ENCODE measurements at regions not wholly inside any gene's neighbourhood (a gene's known extent, or its start where the extent isn't known, plus 50 kb on each side); places are given as distances from the start of the nearest gene placed in this dataset.

DNA sequence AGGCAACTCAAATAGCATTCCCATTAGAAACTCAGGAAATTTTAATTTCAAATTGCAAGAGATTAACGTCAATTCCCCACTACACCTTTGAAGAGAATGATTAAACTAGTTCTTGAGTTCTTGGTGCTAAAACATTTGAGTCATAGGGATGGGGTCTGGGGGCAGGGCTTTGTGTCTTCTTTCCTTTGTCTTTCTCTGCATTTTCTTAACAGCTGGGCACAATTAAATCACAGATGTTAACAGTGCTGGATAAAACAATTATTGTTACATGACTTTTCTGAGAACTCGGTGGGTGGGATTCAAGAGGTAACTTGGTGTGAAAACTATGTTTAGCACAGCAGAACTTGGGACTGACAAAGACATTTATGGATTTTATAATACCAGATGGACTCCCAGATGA, 351.9 kb upstream of the TNC start:
- peak; percentile 54 for DNase-seq

DNA sequence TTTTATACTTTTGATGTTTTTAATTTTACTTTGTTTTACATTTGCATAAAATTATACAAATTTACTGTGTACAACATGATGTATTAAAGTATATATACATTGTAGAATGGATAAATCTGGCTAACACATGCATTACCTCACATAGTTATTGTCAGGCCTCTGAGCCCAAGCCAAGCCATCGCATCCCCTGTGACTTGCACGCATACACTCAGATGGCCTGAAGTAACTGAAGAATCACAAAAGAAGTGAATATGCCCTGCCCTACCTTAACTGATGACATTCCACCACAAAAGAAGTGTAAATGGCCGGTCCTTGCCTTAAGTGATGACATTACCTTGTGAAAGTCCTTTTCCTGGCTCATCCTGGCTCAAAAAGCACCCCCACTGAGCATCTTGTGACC, 355.1 kb upstream of the TNC start:
- peak; percentile 43 for DNase-seq

DNA sequence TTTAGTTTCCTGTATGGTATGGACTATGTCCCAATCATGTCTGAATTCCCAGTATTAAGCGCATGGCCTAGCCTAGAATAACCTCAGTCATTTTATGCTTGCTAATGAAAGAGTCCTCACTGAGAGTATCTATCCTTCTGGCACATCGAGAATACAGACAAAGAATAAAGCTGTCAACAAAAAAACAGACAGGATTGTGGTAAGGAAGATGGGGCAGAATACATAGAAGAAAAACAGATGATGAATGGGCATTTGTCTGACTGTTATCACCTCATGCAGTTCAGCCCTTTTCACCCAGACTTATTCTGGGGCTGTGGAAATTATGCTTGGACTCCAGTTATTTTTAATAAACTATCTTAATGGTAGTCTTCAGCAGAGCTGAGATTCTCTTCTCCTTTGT, 363.8 kb upstream of the TNC start:
- no peak for DNase-seq

DNA sequence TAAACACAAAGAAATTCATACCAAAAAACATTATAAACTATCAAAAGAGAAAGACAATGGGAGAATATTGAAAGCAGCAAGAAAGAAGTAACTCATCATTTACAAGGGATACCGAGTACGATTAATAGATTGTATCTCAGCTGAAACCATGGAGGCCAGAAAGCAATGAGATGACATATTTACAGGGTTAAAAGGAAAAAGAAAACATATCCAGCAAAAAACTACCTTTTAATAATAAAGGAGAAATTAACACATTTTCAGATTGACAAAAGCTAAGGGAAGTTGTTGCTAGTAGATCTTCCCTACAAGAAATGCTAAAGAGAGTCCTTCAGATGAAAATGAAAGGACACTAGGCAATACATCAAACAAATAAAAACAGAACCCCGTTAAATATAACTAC, 364.8 kb upstream of the TNC start:
- no peak for DNase-seq

DNA sequence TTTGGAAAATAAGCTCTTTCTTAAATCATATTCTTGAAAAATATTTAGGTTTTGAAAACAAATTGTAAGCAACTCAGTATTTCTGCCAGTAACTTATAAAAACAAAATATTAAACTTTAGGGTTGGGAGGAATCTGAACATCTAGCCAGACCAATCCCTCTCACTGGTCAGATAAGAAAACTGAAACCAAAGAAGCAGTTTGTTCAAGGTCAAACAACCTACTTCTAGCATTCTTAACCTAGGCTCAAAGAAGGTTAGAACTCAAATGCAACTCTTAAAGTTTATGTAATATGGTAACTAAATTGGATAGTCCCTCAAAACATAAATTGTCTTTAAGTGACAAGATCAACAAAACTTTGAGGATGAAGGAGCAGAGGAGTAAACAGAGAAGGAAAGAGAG, 374.9 kb upstream of the TNC start:
- DNase-seq: no peak

DNA sequence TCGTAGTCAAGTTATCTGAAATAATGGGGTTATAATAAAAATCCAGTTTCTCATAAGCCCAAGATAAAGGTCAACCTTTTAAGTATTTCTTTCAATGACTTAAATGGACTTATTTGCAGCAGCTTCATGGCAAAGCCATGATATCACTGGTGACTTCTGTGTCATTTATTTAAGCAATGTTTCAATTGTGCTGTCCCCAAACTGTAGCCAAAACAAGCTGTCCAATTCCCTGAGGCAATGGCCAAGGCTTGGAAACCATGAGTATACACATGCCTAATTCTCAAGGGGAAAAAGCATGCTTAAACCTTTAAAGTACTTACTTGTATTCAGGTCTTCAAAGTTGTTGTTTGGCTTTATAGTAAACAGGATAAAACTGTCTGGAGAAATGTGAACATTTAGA, 376.4 kb upstream of the TNC start:
- DNase-seq: no peak

DNA sequence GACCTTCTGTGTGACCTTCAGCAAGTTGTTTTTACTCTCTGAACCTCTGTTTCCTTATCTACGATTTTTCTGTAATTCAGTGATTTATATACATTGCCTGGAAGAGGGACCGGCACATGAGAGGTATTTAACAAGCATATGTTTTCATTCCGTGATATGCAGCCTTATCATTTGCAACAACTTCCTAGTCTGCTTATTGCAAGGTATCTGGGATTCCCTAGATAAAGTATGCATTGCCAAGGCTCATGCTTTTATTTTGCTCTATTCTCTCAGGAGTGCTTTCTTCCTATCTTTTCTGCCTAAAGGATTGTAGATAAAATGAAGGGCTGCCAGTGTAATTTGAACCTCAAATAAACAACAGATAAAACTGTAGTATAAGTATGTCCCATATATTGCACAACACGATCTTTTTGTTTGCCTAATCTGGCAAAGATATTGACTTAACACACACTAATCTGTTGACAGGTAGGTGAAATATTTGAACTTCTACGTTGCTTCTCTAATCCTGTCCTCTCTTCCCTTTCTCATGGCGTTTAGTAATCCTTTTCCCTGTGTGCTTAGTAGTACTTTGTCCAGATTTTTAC, 377.2 kb upstream of the TNC start:
- no peak for DNase-seq

DNA sequence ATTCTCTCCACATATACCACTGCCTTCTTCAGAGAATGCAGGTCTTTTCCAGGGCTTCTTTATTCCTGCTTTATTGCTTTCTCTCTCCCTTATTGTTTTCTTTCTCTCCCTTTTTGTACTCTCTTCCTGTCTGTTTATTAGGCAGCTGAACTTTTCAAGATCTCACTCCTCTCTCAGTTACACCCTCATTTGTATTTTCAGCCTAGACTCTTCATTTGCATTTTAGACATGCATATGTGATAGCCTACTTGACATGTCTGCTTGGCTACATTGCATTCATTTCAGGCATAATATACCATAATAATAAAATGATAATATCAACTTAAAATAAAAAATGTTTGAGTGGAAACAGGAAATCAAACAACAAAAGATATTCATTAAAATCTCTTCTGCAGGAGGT, 377.9 kb upstream of the TNC start:
- DNase-seq: no peak

DNA sequence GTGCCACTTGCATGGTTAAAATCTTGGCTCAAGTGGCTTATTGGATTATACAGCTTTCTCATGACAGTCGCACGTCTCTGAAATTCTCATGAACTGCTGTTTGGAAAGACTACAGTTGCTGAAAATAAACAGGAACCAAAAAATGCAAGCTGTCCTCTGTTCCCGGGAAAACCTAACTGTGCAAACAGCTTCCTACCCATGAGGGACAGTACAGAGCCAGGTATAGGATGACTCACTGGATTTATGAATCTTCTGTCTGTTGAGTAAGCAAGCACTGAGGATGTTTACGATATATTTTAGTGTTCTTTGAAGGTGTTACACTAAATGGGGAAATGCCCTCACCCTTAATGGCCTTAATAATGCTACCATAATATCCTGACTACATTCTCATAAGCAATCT, 380.3 kb upstream of the TNC start:
- DNase-seq: no peak

DNA sequence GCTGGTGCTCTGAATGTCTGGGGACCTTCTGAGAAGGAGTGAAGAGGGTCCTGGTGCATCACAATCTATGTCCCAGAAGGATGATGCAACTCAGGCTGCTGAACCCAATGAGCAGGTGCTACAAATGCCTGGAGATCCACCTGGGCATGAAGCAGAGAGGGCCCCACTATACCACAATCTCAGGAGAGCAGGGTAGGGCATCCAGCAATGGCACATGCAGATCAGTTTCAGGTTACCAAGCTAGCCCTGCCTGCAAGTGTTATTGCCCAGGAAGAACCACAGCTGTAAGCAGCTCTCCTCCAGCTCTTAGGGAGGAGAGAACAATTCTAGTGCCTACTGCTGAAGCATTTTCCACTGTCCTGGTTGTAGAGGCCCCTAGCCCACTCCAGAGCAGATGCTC, 389.2 kb upstream of the TNC start:
- DNase-seq: no peak

DNA sequence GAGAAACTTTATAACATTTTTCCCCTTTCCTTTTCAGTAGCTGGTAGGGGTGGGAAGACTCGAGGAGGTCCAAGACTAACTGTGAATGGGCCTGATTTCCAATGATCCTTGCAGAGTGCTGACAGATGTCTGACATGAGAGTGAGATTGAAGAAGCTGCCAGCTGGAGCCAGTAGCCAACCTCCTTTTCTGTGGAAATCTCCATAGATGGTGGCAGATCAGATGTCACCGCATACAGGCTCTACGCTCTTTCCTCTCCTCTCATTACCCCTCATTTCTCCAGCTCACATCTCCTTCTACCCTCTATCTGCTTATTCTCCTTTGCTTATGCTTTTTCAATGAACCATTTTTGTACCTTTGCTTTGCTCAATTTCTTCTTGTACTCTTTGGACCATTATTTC, 395.2 kb upstream of the TNC start:
- no peak for DNase-seq

DNA sequence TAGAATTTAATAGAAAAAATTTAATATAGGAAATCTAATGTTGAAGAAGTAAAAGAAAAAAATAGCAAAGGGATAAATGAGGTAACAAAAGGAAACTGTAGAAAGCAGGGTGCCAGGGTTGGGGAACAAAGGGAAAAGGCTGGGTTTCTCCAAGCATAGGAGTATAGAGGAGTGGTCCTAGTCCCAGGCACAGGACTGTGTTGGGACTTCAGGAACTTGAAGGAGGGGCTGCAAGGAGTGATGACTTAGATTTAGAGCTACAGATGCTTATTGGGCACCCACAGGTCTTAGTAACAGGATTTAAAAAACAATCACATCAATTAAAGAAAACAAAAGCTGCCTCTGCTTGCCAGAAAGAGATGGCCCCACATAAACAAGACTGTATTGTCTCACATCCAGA, 396.5 kb upstream of the TNC start:
- no peak for DNase-seq

DNA sequence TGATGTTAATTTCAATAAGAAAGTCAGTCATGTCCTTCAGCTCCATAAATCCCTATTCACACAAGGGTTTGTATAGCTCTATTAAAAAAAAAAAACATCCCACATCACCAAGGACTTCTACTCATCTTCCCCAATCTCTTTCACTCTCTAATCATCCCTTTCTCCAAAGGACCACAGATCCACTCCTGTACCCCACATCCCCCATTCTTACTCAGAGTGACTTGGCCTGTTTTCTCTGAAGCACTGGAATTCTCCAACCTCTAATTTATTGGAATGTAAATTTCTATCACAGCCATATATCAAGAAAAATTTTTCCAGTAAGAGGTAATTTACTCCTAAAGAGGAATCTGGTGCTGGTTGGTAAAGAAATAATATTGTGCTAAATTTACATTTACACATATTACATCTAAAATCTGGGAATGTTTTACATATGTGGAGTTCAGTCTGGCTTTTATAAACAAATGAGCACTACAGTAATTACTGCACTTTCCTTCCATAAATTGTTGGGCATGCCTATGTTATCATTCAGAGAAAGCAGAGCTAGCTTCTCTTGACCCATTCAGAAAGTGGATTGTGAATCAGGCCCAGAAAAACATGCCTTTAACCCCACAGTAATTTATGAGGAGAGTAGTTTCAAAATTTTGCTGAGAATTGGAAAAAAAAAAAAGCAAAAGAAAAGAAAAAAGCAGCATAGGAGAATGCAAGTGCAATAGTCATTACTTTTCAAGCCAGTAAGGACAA, 399.5 kb upstream of the TNC start:
- no peak for DNase-seq

DNA sequence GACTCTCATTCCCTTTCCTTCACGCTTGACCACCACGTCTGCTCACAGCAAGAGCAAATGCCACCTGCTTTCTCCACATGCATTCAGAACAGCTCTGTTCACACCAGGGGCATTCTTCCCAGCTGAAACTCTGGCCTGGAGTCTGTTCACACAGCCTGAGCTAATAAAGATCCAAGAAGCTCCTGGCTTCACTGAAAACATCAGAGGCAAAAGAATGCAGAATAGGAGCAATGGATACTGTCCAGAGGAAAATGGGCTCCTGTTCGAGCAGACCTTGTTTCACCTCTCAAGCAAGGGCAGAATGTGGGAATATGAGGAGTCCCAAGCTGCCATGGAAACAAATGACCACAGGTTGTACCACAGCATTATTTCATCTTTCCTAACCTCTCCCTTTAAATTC, 402.7 kb upstream of the TNC start:
- no peak for DNase-seq

DNA sequence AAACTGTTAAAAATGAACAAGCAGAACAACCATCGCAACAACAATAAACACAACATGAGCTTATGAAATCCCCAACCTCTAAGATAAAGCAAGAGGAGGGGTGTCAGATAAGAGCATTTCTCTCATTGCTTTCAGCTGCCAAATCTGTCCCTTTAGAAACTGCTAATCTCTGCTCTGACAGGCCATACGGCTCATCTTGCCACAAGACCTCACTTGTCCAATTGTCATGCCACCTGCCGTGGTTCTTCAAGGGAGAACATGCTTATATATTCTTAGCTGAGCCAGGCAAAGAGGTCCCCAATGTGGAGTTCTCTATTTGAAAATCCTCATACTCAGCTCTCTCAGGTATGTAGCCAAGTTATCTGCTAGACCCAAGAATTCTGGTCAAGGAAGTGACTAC, 405.0 kb upstream of the TNC start:
- no peak for DNase-seq

DNA sequence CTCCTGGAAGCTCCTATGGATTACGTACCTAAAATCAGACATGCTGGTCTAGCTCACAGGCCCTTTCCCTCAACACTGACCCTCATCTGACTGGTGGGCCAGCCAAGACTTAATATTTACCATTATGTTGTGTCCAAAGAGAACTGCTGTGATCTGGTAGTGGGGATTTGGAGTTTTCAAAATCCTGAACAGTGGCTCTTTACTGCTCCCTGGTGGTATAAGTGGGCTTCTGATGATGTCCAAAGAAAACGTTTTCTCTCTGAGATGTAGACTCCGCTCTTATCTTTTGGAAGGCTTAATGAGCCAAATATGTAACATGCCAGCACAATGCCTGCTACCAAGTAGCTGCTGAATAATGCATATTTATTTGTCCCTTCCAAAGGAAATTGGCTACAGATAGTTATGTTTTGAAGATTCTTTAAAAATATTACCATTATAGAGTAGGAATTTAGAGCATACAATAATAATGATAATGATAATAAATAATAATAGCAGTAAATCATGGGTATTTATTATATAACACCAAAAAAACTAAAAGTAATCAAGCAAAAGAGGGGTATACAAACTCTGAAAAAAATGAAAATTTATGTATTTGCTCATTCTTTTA, 406.6 kb upstream of the TNC start:
- peak; percentile 75 for DNase-seq

DNA sequence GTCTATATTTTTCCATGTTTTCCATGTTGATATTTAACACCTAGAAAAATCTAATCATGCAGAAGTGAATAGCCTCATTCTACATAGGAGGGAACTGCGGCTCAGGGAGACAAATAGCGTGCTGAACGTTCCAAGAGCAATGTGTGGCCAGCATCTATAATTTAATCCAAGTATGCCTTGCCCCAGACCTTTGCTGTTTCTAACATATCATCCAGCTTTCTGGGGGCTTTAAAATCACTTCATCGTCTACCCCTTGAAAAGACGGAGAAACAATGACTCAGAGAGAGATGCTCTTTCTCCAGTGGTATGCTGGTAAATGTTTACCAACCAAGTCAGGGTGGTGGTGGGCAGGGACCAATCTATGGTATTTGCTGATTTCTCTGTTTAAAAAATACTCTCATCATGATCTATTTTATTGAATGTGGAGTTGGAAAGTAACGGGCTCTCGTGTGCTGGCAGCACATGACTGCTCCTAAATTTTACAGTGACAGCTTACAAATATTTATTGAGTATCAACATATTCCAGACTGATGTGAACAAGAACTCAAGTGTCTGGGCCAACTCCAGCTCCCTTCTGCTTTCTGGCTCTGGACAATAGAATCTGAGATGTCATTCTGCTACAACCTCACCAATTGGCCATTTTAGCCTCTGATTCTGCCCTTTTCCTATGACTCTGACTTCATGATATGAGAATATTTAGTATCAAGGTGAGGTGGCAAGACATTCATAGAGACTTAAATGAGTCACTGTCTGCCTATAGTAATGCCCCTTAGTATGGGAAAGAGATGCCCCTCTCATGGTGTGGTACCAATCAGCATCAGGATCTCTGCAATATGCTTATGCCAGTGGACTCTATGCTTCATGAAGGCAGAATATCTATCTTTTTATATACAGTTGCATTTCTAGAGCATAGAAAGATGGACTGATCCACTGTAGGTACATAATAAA, 407.4 kb upstream of the TNC start:
- peak; percentile 47 for DNase-seq

DNA sequence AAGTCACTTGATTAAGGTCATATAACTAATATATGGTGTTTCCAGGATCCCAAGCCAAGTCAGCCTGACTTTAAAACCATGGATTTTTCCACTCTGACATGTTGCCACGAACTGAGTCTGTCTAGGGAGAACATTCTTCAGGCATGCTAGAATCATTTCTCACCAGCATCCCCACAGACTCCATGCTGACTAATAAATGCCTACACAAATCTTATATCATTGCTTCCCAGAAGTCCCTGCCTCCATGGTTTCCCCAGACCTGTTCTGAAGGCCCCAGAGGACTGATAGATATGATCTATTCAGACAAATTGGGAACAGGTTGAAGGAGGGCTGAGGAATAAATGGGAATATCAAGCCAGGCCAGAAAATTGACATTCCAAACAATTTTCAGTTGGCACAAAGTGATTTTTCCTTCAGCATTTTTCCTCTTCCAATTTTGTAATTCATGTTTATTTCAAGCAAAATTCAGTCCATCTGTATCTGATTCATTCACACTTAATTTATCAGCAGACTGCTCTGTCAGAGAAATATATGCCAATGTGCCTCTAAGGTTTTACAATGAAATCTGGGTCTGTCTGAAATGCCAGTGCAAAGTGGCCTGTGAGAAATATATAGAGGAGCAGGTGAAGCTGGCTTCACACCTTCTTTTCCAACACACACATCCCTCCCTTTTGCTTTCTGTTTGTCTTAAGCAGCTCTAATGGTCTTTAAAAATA, 413.6 kb upstream of the TNC start:
- peak; percentile 93 for DNase-seq

DNA sequence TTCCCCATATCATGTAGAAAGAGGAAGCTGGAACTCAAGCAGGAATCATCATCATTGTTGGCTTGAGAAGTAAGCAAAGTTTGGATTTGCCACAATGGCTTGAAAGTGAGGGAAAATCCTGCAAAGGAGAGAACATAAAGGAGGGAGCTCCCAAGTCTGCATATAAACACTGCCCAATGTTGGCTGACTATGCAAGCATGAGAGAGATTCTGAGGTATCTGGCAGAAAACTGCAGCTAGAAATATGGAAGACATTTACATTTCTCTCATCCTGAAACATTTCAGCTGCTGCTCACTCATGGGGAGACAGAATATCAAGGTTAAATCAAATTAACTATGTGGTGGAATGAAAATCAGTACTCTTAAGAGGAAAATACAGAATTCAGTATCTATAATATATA, 415.6 kb upstream of the TNC start:
- peak; percentile 58 for DNase-seq

DNA sequence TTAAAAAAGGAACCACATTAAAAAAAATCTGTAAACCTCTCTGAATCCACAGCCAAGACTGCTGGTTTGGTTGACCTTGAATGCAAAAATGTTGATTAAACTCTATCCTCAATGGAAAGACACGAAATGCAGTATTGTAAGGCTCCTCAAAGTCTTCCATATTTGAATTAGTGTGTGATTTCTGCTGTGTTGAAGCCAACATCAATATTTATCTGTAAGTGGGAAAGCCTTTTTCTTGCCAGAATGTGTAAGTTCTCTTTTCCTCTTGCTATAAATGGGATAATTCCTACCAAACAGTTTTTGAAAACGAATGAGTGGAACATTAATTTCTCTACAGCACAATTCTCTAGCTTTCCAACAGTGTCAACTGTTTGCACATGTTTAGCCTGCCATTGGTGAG, 422.1 kb upstream of the TNC start:
- DNase-seq: no peak

DNA sequence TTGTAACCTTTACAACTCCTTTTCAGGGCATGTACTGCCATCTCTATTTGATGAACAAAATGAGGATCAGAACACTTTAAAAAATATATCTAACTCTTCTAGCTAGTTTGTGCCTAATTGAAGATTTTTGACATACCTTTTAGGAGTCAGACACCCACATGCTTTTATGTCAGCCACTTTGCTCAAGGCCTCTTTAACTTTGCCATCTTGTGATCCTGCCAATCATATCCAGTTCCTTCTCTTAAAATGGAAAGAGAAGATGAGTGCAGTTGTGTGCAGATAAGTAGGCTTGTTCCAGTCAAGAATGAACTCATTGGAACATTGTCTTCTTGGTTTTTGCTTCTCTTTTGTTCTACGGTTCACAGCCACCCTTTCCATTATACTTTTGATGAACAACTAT, 425.6 kb upstream of the TNC start:
- no peak for DNase-seq

DNA sequence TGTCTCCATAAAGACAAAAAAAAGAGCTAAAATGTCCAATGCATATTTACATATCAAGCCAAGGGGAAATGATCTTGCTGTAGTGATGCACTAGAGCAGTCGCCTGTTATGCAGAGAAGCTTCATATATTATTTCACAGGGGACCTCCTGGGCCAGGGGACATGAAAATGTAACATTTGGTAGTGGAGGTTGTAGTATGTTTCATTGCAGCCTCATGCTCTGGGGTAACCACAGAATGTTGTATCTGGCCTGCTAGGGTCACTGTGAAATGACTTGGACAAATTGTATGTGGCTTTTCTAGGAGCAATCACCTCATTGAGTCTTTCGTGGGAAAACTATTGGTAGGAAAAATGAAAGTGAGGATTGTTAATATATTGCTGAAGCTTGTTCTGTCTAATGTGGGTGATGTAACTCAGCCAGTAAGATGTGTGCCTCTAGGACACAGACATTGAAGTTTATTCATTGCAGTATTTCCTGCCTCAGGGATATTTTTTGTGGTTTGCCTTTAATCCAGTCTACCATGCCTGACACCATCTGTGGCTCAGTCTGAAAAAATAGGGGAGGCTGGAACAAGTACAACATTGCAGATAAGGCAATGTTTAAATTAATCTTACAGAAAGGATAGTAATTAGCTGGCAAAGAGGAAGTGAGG, 430.8 kb upstream of the TNC start:
- no peak for DNase-seq
